Mesothelial cell of epicardium (in vitro differentiated cells): ENCODE measurements at regions not wholly inside any gene's neighbourhood (a gene's known extent, or its start where the extent isn't known, plus 50 kb on each side); places are given as distances from the start of the nearest gene placed in this dataset.

ENCODE experiments used
- DNase-seq, 2 experiments: peaks; one replicate each; pipeline ENCODE4 v3.0.0; 2021; ENCODE audit warnings: low spot score in 2 of 2; ENCODE audit not compliant: unreplicated experiment in 2 of 2
- H3K27ac Mint-ChIP-seq: 2 replicates; pipeline ENCODE4 v1.8.0; 2021; ENCODE audit warnings: mixed read lengths
- H3K27me3 Mint-ChIP-seq: 2 replicates; pipeline ENCODE4 v1.8.0; 2021; ENCODE audit warnings: low read depth, mixed read lengths
- H3K36me3 Mint-ChIP-seq: 2 replicates; pipeline ENCODE4 v1.8.0; 2021; ENCODE audit warnings: mixed read lengths
- H3K4me1 Mint-ChIP-seq: 2 replicates; pipeline ENCODE4 v1.8.0; 2021; ENCODE audit warnings: mixed read lengths
- H3K4me3 Mint-ChIP-seq: 2 replicates; pipeline ENCODE4 v1.8.0; 2021; ENCODE audit warnings: mild to moderate bottlenecking, moderate library complexity, mixed read lengths
- H3K9me3 Mint-ChIP-seq: 2 replicates; pipeline ENCODE4 v1.8.0; 2021; ENCODE audit warnings: mixed read lengths
- TF ChIP-seq, protein P1 (sequence below): fragments of 200-600 bp; sonication (generic); IDR thresholded peaks from one replicate; pipeline ENCODE4 v1.5.0; 2021; ENCODE audit warnings: antibody characterized with exemption; ENCODE audit not compliant: unreplicated experiment

DNA sequence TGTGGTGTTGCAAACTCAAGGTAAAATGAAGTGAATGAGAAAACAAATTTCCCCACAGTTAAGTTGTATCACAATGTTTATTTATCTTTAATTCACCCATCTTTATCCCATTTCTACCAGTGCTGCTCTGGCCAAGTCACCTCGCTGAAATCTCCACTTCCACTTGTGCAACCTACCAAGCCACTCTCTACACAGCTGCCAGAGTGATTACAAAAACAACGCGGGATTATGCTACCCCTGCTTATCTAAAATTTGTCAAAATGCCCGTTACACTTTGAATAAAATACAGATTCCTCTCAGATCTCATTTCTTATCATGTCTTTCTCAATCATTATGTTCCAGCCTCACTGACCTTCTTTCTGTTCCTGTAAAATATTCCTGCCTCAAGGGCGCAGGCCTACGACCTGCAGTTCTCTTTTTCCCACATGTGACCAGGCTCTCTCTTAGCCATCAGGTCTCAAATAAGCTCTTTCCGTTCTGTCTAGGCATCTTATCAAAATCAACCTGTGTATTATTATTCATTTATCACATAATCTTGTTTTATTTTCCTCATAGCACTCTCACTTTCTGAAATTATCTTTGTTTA, 95.6 kb downstream of the NTMT2 start:
- no peak overlapping the region for H3K4me3 Mint-ChIP-seq
- H3K36me3 Mint-ChIP-seq = no peaks in the 10 kb centered on the region
- TF ChIP-seq, protein P1, sequence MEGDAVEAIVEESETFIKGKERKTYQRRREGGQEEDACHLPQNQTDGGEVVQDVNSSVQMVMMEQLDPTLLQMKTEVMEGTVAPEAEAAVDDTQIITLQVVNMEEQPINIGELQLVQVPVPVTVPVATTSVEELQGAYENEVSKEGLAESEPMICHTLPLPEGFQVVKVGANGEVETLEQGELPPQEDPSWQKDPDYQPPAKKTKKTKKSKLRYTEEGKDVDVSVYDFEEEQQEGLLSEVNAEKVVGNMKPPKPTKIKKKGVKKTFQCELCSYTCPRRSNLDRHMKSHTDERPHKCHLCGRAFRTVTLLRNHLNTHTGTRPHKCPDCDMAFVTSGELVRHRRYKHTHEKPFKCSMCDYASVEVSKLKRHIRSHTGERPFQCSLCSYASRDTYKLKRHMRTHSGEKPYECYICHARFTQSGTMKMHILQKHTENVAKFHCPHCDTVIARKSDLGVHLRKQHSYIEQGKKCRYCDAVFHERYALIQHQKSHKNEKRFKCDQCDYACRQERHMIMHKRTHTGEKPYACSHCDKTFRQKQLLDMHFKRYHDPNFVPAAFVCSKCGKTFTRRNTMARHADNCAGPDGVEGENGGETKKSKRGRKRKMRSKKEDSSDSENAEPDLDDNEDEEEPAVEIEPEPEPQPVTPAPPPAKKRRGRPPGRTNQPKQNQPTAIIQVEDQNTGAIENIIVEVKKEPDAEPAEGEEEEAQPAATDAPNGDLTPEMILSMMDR = no peak
- DNase-seq = no peak
- peaks cover 21% of the 10 kb centered on the region for H3K4me1 Mint-ChIP-seq
- H3K27me3 Mint-ChIP-seq = no peaks in the 10 kb centered on the region
- H3K27ac Mint-ChIP-seq = no peak overlapping the region
- H3K9me3 Mint-ChIP-seq = peaks cover 5% of the 10 kb centered on the region

DNA sequence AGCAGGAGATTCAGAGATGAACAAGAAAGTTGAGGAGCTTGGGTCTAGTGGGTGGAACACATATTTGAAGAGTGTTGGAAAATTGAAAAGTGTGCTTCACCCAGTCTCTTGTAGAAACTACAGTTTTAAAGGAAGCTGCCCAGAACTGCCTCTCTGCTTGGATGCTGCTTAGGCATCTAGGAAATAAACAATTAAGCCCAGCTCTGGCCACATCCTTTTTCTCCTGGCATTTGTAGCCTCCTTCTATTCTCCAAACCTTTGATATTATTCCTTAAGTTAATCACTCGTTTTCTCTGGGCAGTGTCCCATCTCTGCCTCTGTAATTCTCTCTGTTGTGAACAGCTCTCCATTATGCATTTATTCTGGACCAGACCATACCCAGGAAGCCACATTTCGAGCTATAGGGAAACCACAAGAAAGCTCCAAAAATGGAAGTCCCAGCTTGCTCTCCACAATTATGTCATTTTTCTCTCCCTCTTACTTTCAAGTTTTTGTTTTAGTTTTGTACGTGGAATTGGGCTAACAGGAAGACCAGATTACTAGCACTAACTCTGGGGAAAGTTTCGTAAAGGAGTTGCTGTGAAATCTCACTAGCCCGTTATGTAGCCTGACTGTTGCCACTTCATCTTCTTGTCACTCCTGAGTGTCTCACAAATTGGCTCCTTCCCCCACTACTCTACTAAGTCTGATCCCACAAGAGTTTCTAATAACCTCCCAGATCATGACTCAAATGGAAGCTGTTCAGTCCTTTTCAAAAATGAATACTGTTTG, 102.2 kb downstream of the NTMT2 start:
- TF ChIP-seq, protein P1 = no peak
- H3K27ac Mint-ChIP-seq = no peak overlapping the region
- H3K27me3 Mint-ChIP-seq = no peaks in the 10 kb centered on the region
- no peaks in the 10 kb centered on the region for H3K4me1 Mint-ChIP-seq
- H3K9me3 Mint-ChIP-seq = peaks cover 20% of the 10 kb centered on the region
- H3K36me3 Mint-ChIP-seq = no peaks in the 10 kb centered on the region
- H3K4me3 Mint-ChIP-seq = no peak overlapping the region
- DNase-seq = no peak

DNA sequence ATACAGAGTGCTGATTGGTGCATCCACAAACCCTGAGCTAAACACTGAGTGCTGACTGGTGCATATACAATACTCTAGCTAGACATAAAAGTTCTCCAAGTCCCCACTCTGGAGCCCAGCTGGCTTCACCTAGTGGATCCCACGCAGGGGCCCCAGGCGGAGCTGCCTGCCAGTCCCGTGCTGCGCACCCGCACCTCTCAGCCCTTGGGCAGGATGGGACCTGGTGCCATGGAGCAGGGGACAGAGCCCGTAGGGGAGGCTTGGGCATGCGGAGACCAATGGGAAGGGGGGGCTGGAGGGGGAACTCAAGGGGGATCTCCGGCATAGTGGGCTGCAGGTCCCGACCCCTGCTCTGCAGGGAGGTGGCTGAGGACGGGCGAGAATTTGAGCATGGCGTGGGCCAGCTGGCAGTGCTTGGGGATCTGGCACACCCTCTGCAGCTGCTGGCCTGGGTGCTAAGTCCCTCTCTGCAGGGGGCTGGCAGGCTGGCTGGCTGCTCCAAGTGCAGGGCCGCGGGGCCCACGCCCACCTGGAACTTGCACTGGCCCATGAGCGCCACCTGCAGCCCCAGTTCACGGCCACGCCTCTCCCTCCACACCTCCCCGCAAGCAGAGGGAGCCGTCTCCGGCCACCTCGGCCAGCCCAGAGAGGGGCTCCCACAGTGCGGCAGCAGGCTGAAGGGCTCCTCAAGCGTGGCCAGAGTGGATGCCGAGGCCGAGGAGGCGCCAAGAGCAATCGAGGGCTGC, 104.9 kb downstream of the NTMT2 start:
- Mint-ChIP-seq H3K27ac (no peak overlapping the region), H3K4me1 (no peaks in the 10 kb centered on the region), H3K27me3 (no peaks in the 10 kb centered on the region), H3K9me3 (peaks cover 19% of the 10 kb centered on the region), H3K4me3 (no peak overlapping the region), H3K36me3 (no peaks in the 10 kb centered on the region)
- TF ChIP-seq, protein P1 = no peak
- no peak for DNase-seq

DNA sequence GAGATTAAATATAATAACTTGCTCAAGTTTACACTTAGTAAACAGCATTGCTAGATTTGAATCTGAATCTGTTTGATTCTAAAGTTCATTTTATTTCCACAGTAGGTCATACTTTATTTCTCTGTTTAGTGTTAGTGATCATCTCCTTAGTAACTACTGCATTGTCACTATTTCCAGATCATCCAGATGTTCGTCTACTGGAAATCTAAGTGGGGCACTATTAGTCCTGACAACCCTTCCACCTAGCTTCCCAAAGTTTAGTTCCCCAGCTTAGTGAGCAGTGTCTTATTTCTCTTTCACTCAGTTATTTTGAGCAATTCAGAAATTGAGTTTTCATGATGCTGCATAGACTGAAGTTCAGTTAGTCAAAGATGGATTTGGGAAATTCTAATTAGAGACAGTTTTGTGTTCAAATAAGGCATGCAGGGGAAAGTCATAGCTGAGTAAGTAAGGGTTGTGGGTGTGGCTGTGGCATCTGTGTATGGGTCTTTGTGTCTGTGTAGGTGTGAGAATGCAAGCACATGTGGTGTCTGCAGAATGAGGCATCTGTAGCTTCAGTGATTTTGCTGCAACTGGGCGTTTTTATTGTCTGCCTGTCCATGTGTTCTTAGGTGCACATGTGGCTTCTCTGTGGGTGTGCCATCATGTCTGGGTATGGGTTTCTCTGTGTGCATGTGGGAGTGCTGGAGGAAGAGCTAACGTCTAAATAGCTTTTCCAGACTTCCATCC, 107.3 kb downstream of the NTMT2 start:
- Mint-ChIP-seq H3K27me3 (no peaks in the 10 kb centered on the region), H3K9me3 (peaks cover 15% of the 10 kb centered on the region), H3K4me3 (no peak overlapping the region), H3K4me1 (no peaks in the 10 kb centered on the region), H3K27ac (no peak overlapping the region), H3K36me3 (no peaks in the 10 kb centered on the region)
- TF ChIP-seq, protein P1 = no peak
- no peak for DNase-seq

DNA sequence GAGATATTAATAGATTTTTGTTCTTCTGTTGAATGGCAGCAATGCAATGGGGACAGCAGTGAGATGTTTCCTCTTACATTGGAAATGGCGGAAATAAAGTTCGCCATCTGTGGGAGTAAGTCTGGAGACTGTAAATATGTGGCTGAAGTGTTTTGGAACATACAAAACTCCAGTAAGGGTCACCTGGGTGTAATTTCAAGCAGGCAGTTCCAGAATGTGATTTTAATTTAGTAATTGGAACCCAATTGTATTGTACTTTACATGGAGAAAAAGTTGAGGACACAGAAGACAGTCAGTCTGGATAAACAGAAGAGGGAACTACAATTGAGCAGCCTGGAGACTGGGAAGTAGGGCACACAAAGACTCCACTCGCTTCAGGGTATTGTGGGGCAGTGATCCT, 108.6 kb downstream of the NTMT2 start:
- no peaks in the 10 kb centered on the region for H3K36me3 Mint-ChIP-seq
- H3K27me3 Mint-ChIP-seq = no peaks in the 10 kb centered on the region
- H3K9me3 Mint-ChIP-seq = peaks cover 15% of the 10 kb centered on the region
- TF ChIP-seq, protein P1 = no peak
- H3K4me1 Mint-ChIP-seq = no peaks in the 10 kb centered on the region
- DNase-seq = no peak
- no peak overlapping the region for H3K27ac Mint-ChIP-seq
- H3K4me3 Mint-ChIP-seq = no peak overlapping the region
